GM19023 (cell line): ENCODE measurements at regions not wholly inside any gene's neighbourhood (a gene's known extent, or its start where the extent isn't known, plus 50 kb on each side); places are given as distances from the start of the nearest gene placed in this dataset.

ENCODE experiments used
- ATAC-seq: cut with Tn5 transposase; IDR thresholded peaks from one replicate; pipeline ENCODE4 v1.9.1; 2021; ENCODE audit warnings: mild to moderate bottlenecking, moderate library complexity; ENCODE audit not compliant: unreplicated experiment

DNA sequence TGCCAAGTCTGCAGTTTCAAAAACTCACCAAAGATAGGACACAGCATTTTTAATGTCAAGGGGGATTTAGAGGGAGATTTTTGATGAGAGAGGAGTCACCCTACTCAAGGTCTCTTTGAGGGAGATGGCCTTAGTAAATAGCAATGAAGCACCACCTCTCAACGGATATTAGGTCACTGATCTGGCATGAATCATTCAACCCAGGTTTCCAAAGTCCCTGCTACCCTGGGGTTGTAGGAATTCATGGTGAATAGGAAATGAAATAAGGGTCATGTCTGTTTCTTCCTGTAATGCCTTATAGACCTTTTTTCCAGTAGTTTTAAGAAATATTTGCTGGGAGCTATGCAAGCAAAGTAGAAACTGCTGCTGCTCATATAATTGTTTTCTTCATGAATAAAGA, 2154.9 kb downstream of the LRRC4C start:
- no peak for ATAC-seq

DNA sequence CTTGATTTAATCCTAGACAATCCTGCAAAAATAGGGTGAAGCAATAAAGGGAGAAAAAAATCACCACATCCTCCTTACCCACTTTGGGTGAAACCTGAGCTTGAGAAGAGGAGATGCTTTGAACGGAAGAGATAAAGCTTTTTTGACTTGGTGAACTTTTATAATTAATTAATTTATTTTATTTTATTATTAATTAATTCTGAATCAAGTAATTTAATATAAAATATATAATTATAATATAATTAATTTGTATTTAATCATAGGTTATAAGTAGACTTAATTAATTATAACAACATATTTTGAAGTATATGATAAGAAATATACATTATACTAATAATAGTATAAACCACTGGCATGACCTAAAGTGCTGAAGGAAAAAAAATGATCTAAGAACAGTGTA, 2164.8 kb downstream of the LRRC4C start:
- no peak for ATAC-seq

DNA sequence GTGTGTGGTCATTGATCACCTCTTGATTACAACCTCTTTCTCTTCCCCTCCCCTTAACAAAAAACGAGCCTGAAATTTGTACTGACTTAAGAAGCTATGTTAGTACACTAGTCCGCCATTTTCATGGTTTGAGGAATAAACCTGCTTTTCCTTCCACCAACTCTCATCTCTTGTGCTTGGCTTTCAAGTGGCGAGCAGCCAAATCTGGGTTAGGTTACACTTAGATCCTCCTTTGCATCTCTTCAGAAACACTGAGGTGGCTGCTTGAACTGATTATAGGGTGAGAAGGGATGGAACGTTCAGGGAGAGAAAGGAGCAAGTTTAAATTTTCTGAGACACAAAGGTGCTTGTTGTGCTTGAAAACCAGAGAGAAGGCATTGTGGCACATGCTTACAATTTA, 2171.4 kb downstream of the LRRC4C start:
- ATAC-seq: no peak

DNA sequence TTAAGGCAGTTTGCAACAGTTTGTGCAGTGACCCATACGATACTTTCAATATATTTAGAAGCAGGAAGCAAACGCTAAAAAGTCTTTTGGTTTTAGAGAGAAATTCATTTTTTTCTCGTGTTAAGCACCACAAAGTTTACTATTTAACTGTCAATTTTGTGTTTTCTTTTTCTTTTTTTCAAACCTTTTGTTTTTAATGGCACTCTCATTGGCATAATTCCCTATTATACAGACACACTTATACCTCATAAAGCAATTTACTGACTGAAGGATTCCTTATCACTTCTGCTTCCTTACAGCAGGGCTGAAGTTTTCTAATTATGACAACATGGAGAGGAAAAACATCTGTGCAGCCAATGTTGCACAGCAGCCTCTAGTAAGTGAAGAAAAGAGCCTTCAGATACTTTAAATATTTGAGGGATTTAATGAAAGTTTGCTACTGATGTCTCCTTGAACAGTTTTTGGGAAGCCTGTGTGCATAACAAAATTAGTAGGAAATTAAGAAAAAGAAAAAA, 2191.2 kb downstream of the LRRC4C start:
- ATAC-seq: no peak

DNA sequence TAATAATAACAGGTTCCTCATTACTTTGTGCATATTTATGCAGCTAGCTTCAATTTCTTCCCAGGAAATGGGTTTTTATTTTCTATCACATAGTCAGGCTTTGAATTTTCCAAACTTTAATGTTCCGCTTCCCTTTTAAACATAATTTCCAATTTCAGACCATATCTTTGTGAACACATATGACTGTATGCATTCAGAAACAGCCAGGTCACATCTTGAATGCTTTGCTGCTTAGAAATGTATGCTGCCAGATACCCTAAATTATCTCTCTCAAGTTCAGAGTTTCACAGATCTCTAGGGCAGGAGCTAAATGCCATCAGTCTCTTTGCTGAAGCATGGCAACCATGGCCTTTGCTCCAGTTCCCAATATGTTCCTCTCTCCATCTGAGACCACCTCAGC, 2203.8 kb downstream of the LRRC4C start:
- no peak for ATAC-seq

DNA sequence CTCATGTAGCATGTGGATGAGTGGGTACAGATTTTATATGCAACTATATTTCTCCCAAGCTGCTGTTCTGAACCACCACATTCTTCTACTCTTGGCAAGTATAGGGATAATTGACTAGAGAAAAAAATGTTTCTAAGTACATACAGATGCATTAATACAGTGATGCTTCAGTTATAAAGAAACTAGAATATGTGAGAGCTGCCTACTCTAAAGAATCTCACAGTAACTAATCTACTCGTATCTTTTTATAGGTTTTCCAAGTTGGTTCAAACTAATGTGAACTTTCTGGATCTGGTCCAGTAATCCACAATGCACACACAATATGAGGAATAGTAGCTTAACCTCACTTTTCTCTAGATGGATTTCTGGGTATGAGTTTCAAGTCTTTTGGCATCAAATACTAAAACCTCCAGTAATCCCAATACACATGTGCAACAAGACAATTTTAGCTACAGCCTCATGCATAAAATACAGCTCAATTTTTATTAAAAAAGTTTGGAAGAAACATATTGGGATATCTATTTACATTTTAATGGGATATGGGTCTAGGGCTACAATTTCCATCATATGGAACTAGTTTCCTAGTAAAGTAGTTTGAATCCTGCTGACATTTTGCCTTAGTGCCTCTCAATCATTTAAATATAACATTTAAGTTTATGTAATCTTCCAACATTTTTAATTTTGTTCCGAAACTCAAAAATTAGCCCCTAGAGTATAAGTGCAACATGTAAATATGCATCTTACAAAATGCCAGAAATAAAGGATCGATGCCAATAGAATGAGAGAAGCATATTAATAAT, 2209.7 kb downstream of the LRRC4C start:
- ATAC-seq: no peak

DNA sequence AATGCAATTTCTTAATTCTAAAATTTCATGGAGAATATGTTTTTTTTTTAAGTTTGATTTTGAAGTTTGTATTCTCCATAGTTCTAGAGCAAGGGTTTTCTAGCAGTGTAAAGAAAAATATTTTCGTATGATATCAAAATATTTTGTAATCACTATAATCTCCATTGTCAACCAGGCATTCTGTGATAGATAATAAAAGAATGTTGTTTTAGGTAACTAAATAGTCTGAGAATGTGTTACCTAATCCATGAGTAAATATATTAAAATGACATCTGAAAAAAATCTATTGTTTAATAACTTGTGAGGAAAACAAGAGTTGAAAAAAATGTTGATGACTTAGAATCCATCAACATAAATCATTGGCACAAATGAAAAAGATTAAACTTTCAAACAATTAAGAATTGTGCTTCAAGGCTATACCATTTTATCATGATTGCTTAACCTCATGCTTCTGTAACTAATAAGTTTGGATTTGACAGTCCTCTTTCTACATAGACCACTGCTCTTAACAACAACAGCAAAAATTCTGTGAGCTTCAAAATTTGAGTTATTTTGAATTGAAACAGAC, 2211.8 kb downstream of the LRRC4C start:
- no peak for ATAC-seq

DNA sequence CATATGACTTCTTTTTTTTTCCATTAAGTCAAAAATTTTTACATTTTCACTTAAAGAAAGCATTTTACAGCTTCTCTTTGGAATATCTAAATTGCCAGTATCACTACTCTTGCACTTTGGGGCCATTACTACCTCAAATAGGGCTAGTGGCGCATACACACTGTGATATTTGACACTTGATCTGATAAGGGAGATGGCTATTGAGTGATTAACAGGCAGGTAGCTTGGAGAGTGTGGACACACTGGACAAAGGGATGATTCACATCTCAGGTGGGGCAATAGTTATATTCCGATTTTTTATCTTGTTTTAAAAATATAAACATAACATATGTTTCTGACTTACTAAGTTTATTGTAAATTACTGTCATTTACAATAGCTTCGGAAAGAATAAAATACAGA, 2219.9 kb downstream of the LRRC4C start:
- no peak for ATAC-seq

DNA sequence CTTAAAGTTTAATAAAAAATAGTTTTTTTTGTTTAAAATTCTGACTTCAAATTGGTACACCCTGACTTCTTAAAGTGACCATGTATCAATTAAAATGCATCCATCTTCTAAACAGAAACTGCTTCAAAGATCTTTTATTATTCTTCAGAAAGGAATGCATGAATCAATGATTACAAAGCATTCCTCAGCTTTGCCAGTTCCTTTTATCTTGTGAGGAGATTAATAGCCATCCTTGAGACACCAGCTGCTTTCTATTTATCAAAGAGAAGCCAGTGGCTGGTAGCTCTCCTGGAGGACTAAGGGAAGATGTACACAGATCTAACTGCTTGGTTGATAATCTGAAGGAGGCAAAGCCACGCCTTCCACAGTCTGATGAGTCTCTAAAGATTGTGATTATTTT, 2222.5 kb downstream of the LRRC4C start:
- ATAC-seq: no peak

DNA sequence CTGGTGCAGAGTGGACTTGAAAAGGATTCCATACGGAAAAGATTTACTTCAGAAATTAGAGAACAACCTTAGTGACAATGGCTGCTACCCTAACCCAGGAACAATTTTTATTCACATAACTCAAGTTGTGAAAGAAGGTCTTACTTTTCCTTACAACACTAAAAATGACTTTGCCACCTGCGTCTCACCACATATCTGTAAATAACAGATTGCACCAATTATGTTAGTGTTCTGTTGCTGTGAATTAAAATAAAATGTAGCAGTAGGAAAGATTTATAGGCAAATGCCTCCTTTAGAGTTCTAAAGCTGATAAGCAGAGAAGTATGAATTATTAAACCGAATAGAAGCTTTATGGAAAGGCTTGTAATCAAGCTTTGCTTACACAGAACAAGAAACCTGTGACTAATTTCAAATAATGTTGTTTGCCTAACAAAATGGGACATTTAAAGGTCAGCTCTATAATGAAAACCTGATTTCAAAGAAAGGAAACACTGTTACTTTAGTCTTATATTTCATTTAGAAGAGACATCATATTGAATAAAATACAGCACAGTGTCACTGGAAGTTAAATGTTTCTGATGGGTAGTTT, 2237.8 kb downstream of the LRRC4C start:
- ATAC-seq: no peak

DNA sequence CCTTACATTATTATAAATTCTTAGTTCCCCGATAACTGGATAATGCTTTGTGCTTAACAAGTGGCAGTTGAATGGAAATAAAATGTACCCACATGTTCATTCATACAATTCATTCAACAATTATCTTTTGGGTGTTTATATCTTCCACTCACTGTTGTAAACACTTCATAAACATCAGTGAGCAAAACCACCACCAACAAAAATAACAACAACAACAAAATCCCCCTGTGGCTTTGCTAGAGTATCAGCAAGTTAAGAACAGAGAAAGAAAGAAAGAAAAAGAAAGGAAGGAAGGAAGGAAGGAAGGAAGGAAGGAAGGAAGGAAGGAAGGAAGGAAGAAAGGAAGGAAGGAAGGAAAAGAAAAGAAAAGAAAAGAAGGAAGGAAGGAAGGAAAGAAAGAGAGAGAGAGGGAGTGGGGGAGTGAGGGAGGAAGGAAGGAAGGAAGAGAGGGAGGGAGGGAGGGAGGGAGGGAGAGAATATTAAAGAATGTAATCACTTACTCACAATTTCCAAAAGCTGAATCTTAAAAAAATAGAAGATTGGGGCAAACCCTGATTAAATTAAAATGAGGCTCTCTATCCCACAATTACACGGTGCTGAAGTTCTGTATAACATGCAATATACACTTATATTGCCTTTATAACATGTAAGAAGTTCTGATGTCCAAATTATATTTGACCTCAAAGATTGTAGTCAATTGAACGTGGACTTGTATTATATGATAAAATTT, 2238.8 kb downstream of the LRRC4C start:
- no peak for ATAC-seq

DNA sequence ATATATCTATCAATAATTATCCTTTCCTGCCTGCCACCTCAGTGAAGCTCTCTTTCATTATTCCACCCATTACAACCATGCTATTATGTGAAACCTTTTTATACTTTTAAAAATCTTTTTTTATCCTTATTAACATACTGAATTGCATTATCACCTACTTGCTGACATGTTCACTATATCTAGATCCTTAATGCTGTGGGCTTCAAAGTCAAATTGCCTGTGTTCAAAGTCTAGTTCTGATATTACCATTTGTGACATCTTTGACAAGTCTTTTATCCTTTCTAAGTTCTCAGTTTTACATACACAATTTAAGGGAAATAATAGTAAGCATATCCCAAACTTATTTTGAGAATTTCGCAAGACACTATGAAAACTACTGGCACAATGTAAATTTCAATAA, 2239.4 kb downstream of the LRRC4C start:
- ATAC-seq: no peak

DNA sequence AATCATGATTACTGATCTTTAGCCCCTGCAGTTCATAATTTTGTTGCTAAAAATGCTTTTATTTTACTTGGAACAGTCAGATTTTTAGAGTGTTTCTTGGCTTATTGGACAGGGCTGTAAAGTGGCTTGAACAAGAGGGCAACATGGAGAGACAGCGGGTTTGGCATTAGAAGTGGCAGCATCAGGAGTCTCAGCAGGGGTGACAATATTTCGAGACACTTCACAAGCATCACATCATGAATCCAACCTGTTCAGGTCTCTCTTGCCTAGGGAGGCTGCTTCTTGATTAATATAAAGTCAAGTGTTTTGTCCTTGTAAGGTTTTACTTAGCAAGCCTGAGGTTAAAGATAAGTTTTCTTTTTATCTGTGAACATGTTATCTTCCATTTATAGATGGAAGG, 2249.5 kb downstream of the LRRC4C start:
- ATAC-seq: no peak

DNA sequence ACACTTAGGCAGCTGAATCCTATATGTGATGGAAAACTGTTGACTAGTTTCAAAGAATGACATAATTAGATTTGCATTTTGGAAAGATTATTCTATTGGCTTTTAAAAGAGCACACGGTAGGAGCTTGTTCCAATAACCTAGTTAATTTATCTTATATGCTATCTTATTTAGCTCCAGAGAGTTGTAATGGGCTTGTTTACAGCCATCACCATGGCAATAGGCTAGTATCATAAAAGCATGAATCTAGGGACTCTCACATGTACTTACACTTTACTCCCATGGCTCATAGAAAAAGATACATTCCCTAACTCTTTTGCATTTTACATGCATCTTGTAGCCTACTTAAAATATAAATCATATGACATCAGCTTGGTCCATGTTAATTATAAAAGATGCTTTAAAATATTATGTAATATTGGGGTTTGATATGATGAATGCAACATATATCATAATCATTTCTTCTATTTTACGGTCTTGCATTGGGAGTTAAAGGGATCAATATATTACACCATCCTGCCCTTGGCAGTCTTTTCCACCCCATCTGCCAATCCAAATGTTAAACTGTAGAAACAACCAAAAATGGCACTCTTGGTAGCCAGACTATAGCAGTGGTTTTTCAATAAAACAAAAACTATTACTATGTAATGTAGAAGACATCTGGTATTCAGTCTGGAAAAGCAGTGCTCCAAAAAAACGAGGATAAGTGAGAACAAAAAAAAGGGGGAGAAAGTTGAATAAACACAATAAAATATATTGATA, 2254.0 kb downstream of the LRRC4C start:
- no peak for ATAC-seq

DNA sequence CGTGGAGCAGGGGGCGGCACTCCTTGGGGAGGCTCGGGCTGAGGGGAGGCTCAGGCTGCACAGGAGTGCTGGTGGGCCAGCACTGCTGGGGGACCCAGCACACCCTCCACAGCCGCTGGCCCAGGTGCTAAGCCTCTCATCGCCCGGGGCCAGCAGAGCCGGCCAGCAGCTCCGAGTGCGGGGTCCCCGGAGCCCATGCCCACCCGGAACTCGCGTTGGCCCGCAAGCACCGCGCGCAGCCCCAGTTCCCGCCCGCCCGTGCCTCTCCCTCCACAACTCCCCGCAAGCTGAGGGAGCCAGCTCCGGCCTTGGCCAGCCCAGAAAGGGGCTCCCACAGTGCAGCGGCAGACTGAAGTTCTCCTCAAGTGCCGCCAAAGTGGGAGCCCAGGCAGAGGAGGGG, 2266.8 kb downstream of the LRRC4C start:
- ATAC-seq: no peak

DNA sequence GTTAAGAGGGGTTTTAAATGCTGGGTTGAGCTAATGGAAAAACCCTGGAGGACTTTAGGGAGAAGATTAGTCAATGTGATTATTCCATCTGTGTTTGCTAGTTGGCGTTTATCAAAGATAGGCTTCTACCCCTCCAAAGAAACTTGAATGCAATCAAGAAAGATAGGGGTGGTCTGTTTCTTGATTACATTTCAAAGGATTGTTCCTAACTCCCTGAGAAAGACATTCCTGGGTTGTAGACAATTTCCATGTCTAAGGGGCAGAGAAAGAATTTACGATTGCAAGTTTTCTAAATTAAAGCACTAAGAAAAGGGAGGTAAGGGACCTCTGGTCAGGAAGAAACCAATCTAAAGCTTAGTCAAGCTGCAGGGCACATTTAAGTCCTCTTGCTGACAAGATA, 2268.7 kb downstream of the LRRC4C start:
- ATAC-seq: no peak

DNA sequence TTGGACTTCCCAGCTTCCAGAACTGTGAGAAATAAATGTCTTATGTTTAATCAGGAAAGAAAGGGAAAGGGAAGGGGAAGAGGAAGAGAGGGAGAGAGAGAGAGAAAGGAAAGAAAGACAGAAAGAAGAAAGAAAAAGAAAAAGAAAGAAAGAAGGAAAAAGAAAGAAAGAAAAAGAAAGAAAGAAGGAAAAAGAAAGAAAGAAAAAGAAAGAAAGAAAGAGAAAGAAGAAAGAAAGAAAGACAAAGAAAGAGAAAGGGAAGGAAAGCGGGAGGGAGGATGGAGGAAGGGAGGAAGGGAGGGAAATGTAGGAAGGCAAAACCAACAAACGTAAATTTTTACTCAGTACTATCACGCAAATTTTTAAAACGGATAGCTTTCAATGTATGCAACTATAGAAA, 2281.8 kb downstream of the LRRC4C start:
- ATAC-seq: no peak

DNA sequence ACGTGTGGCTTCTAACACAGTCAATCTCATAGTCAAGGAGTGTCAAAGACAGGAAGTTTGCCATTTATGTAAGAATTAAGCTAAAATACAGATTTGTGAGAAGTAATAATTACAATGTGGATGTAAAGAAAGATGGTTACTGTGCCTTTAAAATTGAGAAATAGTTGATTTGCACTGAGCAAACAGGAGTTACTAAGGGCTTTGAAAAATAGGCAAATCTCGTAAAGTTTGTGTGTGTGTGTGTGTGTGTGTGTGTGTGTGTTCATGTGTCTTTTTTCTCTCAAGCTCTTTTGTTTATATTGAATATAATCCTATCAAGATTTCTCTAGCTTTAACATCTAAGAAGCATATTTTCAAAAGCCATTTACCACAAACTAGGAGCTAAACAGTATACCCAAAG, 2284.5 kb downstream of the LRRC4C start:
- ATAC-seq: no peak

DNA sequence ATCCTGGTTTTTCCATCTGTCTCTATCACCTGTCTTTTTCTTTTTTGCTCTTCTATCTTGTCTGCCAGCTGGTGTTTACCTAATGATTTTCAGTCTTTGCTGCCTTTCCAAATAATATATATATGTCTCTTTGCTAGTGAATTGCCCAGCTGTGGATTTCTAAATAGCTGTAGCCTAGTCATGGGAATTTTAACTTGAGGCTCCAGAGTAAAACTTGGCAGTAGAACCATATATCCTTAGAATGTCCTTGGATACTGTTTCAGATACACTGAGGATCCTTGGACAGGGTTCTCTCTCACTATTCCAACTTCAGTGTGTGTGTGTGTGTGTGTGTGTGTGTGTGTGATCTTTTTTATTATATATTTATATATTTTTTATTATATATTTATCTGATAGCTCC, 2285.3 kb downstream of the LRRC4C start:
- ATAC-seq: no peak

DNA sequence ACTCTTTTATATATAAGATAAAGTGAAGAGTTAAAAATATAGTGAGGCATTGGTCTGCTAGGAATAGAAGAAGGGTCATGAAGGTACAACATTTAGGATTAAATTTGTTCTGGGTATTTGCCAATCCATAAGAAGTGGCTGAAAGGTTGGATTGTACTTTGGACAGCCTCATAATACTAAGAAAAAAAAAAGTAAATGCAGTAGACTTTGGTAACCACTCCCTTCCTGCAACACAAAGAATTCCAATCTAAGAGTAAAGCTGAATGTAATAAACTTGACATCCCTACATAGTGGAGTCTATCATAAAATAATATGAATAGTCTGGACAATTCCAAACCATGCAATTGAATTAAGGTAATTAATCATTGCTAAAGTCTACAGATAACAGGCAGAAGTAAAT, 2294.4 kb downstream of the LRRC4C start:
- ATAC-seq: no peak

DNA sequence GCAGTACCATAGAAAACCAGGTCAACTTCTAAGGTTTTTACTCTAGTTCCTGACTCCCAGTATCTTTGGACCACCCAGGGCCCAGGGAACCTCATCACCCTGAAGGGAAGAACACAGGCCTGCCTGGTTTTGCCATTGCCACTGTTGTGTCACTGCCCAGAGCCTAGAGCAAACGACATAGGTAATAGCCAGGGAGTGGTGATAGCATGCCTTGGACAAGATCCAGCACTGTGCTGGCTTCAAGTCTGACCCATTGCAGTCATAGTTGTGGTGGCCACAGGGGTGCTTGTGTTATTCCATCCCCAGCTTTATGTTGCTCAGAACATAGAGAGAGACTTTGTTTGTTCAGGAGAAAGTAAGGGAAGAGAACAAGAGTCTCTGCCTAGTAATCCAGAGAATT, 2310.2 kb downstream of the LRRC4C start:
- no peak for ATAC-seq
